PFSK-1 (cell line): ENCODE measurements at regions not wholly inside any gene's neighbourhood (a gene's known extent, or its start where the extent isn't known, plus 50 kb on each side); places are given as distances from the start of the nearest gene placed in this dataset.

Source experiments
- FOXP2 ChIP-seq: optimal IDR thresholded peaks from 2 replicates; pipeline ENCODE3; 2011; ENCODE audit warnings: borderline replicate concordance, control low read depth, inconsistent platforms; ENCODE audit not compliant: insufficient read depth; ENCODE audit errors: extremely low read length, extremely low read depth
- POLR2AphosphoS5 ChIP-seq: IDR thresholded peaks from 2 replicates; pipeline ENCODE4 v1.6.1; 2012; ENCODE audit warnings: low read depth, mild to moderate bottlenecking, control low read depth, low read length, moderate library complexity
- SIN3A ChIP-seq: IDR thresholded peaks from 2 replicates; pipeline ENCODE4 v1.6.1; 2012; ENCODE audit warnings: mild to moderate bottlenecking, low read length, moderate library complexity, borderline replicate concordance; ENCODE audit not compliant: insufficient read depth
- TAF1 ChIP-seq: IDR thresholded peaks from 2 replicates; pipeline ENCODE4 v1.6.1; 2012; ENCODE audit warnings: low read length, control low read depth, borderline replicate concordance; ENCODE audit not compliant: insufficient read depth
- TF ChIP-seq, protein P1 (sequence below), 2 experiments: IDR thresholded peaks; 2 replicates each; pipeline versions ENCODE4 v1.6.1 to v1.8.0; 2011 to 2012; ENCODE audit warnings: low read depth in 2 of 2, low read length in 2 of 2, control low read depth in 1 of 2, inconsistent platforms in 1 of 2, mild to moderate bottlenecking in 1 of 2, moderate library complexity in 1 of 2; ENCODE audit not compliant: insufficient read depth in 1 of 2

DNA sequence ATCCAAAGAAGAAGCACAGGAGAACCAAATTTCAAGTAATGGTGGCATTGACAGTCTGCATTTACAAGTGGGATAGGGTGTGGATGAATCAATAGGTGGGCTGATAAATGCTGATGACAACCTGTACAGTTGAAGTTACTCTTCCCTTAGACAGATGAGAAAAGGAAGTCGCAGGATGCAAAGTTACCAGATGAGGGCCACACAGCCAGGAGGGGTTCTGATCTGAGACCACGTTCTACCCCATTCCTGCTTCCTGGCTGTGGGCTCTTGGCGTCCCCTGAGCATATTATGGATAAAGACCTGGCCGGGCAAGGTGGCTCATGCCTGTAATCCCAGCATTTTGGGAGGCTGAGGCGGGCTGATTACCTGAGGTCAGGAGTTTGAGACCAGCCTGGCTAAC, 104.6 kb downstream of the EOMES start:
- TF ChIP-seq POLR2AphosphoS5: no peak
- no peak for TF ChIP-seq SIN3A
- TF ChIP-seq, protein P1, sequence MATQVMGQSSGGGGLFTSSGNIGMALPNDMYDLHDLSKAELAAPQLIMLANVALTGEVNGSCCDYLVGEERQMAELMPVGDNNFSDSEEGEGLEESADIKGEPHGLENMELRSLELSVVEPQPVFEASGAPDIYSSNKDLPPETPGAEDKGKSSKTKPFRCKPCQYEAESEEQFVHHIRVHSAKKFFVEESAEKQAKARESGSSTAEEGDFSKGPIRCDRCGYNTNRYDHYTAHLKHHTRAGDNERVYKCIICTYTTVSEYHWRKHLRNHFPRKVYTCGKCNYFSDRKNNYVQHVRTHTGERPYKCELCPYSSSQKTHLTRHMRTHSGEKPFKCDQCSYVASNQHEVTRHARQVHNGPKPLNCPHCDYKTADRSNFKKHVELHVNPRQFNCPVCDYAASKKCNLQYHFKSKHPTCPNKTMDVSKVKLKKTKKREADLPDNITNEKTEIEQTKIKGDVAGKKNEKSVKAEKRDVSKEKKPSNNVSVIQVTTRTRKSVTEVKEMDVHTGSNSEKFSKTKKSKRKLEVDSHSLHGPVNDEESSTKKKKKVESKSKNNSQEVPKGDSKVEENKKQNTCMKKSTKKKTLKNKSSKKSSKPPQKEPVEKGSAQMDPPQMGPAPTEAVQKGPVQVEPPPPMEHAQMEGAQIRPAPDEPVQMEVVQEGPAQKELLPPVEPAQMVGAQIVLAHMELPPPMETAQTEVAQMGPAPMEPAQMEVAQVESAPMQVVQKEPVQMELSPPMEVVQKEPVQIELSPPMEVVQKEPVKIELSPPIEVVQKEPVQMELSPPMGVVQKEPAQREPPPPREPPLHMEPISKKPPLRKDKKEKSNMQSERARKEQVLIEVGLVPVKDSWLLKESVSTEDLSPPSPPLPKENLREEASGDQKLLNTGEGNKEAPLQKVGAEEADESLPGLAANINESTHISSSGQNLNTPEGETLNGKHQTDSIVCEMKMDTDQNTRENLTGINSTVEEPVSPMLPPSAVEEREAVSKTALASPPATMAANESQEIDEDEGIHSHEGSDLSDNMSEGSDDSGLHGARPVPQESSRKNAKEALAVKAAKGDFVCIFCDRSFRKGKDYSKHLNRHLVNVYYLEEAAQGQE (IDR thresholded peaks at IDR 0.05; ENCODE audit: insufficient read depth in 1 of 2, low read depth in 2 of 2, low read length in 2 of 2): no peak
- TF ChIP-seq FOXP2: no peak
- TF ChIP-seq TAF1: no peak
